SK-N-SH treated with all-trans-retinoic acid at 6 μM for 48 hours (cell line): ENCODE measurements at regions not wholly inside any gene's neighbourhood (a gene's known extent, or its start where the extent isn't known, plus 50 kb on each side); places are given as distances from the start of the nearest gene placed in this dataset.

ENCODE experiments used
- ARNTL ChIP-seq: fragments of 450-650 bp; formaldehyde crosslinking; IDR thresholded peaks from 2 replicates; pipeline ENCODE4 v1.5.0; 2020; ENCODE audit warnings: low read depth, mild to moderate bottlenecking, moderate library complexity, borderline replicate concordance
- PPARA ChIP-seq: fragments of 250-450 bp; sonication (Bioruptor Pico); IDR thresholded peaks from 2 replicates; pipeline ENCODE4 v1.5.0; 2020; ENCODE audit warnings: mild to moderate bottlenecking, borderline replicate concordance
- ZC3H10 ChIP-seq: fragments of 250-450 bp; sonication (Bioruptor Pico); IDR thresholded peaks from 2 replicates; pipeline ENCODE4 v1.5.1; 2021; ENCODE audit warnings: mild to moderate bottlenecking, moderate library complexity
- ZFP30 ChIP-seq: fragments of 450-650 bp; formaldehyde crosslinking; IDR thresholded peaks from 2 replicates; pipeline ENCODE4 v1.5.0; 2022; ENCODE audit warnings: mild to moderate bottlenecking, moderate library complexity
- TF ChIP-seq, protein P1 (sequence below): fragments of 250-450 bp; sonication (Bioruptor Pico); IDR thresholded peaks from 2 replicates; pipeline ENCODE4 v1.8.0; 2021; ENCODE audit warnings: low read depth, mild to moderate bottlenecking, moderate library complexity, borderline replicate concordance
- TF ChIP-seq, protein P2 (sequence below): fragments of 250-450 bp; sonication (Bioruptor Pico); IDR thresholded peaks from 2 replicates; pipeline ENCODE4 v1.8.0; 2020; ENCODE audit warnings: mild to moderate bottlenecking, moderate library complexity, borderline replicate concordance
- TF ChIP-seq, protein P3 (sequence below): fragments of 250-450 bp; sonication (Bioruptor Pico); IDR thresholded peaks from 2 replicates; pipeline ENCODE4 v1.5.1; 2020; ENCODE audit warnings: low read depth, mild to moderate bottlenecking, moderate library complexity

DNA sequence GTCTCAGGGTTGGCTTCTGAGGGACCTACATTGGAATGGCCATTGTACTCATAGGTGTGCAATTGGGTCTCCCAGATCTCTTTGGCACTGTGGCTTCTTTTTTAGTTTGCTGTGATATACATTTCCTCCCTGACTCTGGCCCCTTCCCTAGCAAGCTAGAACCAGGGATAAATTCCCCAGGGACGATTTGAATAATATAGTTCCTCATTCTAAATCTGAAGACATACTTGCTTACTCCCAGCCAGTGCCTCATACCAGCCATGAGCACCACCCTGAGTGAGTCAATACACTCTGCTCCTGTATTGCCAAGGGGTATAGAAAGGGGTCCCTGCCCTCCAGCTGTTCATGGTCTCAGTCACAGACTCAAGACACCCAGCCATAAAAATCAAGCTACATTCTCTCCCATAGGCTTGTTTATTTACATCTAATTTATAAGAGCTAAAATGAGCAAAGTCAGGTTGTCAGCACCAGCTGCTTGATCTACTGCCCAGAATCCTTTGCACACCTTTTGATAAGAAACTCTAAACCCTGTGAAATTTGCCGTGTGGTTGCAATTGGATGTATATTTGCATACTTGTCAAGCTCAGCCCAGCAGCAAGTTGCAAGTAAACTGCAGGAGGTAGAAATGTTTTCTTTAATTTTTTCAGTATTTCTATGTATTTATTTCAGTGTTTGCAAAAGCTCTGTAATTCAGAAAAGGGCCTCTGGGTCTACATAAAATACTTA lies 219.9 kb upstream of the IRX1 start:
- TF ChIP-seq, protein P1, sequence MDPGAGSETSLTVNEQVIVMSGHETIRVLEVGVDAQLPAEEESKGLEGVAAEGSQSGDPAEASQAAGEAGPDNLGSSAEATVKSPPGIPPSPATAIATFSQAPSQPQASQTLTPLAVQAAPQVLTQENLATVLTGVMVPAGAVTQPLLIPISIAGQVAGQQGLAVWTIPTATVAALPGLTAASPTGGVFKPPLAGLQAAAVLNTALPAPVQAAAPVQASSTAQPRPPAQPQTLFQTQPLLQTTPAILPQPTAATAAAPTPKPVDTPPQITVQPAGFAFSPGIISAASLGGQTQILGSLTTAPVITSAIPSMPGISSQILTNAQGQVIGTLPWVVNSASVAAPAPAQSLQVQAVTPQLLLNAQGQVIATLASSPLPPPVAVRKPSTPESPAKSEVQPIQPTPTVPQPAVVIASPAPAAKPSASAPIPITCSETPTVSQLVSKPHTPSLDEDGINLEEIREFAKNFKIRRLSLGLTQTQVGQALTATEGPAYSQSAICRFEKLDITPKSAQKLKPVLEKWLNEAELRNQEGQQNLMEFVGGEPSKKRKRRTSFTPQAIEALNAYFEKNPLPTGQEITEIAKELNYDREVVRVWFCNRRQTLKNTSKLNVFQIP (CRISPR knock-in tag) = no peak
- no peak for TF ChIP-seq ARNTL (CRISPR knock-in tag)
- TF ChIP-seq ZFP30 (CRISPR knock-in tag) = no peak
- TF ChIP-seq, protein P2, sequence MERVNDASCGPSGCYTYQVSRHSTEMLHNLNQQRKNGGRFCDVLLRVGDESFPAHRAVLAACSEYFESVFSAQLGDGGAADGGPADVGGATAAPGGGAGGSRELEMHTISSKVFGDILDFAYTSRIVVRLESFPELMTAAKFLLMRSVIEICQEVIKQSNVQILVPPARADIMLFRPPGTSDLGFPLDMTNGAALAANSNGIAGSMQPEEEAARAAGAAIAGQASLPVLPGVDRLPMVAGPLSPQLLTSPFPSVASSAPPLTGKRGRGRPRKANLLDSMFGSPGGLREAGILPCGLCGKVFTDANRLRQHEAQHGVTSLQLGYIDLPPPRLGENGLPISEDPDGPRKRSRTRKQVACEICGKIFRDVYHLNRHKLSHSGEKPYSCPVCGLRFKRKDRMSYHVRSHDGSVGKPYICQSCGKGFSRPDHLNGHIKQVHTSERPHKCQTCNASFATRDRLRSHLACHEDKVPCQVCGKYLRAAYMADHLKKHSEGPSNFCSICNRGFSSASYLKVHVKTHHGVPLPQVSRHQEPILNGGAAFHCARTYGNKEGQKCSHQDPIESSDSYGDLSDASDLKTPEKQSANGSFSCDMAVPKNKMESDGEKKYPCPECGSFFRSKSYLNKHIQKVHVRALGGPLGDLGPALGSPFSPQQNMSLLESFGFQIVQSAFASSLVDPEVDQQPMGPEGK (CRISPR knock-in tag) = no peak
- TF ChIP-seq ZC3H10 (CRISPR knock-in tag) = no peak
- TF ChIP-seq, protein P3, sequence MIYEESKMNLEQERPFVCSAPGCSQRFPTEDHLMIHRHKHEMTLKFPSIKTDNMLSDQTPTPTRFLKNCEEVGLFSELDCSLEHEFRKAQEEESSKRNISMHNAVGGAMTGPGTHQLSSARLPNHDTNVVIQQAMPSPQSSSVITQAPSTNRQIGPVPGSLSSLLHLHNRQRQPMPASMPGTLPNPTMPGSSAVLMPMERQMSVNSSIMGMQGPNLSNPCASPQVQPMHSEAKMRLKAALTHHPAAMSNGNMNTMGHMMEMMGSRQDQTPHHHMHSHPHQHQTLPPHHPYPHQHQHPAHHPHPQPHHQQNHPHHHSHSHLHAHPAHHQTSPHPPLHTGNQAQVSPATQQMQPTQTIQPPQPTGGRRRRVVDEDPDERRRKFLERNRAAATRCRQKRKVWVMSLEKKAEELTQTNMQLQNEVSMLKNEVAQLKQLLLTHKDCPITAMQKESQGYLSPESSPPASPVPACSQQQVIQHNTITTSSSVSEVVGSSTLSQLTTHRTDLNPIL = no peak
- no peak for TF ChIP-seq PPARA (CRISPR knock-in tag)
